CD14-positive monocyte (primary cell): ENCODE measurements at regions not wholly inside any gene's neighbourhood (a gene's known extent, or its start where the extent isn't known, plus 50 kb on each side); places are given as distances from the start of the nearest gene placed in this dataset.

ENCODE experiments used
- DNase-seq, 3 donors: peaks; one replicate each; pipeline ENCODE4 v3.0.0-alpha.2; 2011 to 2022
- H2AFZ ChIP-seq: 2 replicates; pipeline ENCODE4 v1.6.0; 2012; ENCODE audit warnings: mild to moderate bottlenecking, low read depth, low read length, inconsistent platforms; ENCODE audit not compliant: insufficient read depth, poor library complexity, severe bottlenecking
- H3K27ac ChIP-seq, 2 donors: 1 replicate in 1 of 2; 2 replicates in 1 of 2; pipeline ENCODE4 v1.5.1; 2012 to 2013; ENCODE audit warnings: low read length in 2 of 2, control low read depth in 1 of 2, inconsistent platforms in 1 of 2, low read depth in 1 of 2, mild to moderate bottlenecking in 1 of 2
- H3K27me3 ChIP-seq, 2 donors: one replicate each; pipeline versions ENCODE4 v1.6.0 to v1.6.1; 2011 to 2013; ENCODE audit warnings: low read length in 2 of 2; ENCODE audit not compliant: control insufficient read depth in 2 of 2, insufficient read depth in 2 of 2
- H3K36me3 ChIP-seq, 2 donors: replicated peaks in 1 of 2; 1 replicate in 1 of 2; 2 replicates in 1 of 2; pipeline versions ENCODE4 v1.5.1 to v1.6.1; 2012 to 2013; ENCODE audit warnings: low read length in 2 of 2, control low read depth in 1 of 2, inconsistent platforms in 1 of 2, mild to moderate bottlenecking in 1 of 2; ENCODE audit not compliant: insufficient read depth in 2 of 2, control insufficient read depth in 1 of 2
- H3K4me1 ChIP-seq, 2 donors: 1 replicate in 1 of 2; 2 replicates in 1 of 2; pipeline versions ENCODE4 v1.5.1 to v1.6.1; 2012 to 2013; ENCODE audit warnings: low read length in 2 of 2, control low read depth in 1 of 2, inconsistent platforms in 1 of 2, mild to moderate bottlenecking in 1 of 2, moderate library complexity in 1 of 2; ENCODE audit not compliant: insufficient read depth in 2 of 2, control insufficient read depth in 1 of 2
- H3K4me2 ChIP-seq: replicated peaks from 2 replicates; pipeline ENCODE3; 2012; ENCODE audit warnings: low read length, moderate library complexity, mild to moderate bottlenecking; ENCODE audit not compliant: poor library complexity, severe bottlenecking; ENCODE audit errors: extremely low read depth
- H3K4me3 ChIP-seq, 3 experiments: fragments of 200-600 bp in 1 of 3; sonication (generic) in 1 of 3; replicated peaks in 1 of 3; 1 replicate in 2 of 3; 2 replicates in 1 of 3; pipeline ENCODE4 v1.5.1; 2011 to 2013; ENCODE audit warnings: low read length in 3 of 3, mild to moderate bottlenecking in 3 of 3, control low read depth in 2 of 3, low read depth in 2 of 3, inconsistent platforms in 1 of 3, moderate library complexity in 1 of 3
- H3K79me2 ChIP-seq: 2 replicates; pipeline ENCODE4 v1.6.0; 2012; ENCODE audit warnings: mild to moderate bottlenecking, control low read depth, inconsistent platforms, low read length, moderate library complexity; ENCODE audit not compliant: insufficient read depth
- H3K9ac ChIP-seq: 2 replicates; pipeline ENCODE4 v1.6.0; 2017; ENCODE audit warnings: low read length, mild to moderate bottlenecking; ENCODE audit not compliant: insufficient read depth, poor library complexity, severe bottlenecking
- H3K9me3 ChIP-seq, 2 donors: replicated peaks in 1 of 2; 1 replicate in 1 of 2; 2 replicates in 1 of 2; pipeline versions ENCODE4 v1.5.1 to v1.6.1; 2012 to 2013; ENCODE audit warnings: low read length in 2 of 2, control low read depth in 1 of 2; ENCODE audit not compliant: control insufficient read depth in 1 of 2, insufficient read depth in 1 of 2
- H4K20me1 ChIP-seq: 2 replicates; pipeline ENCODE4 v1.6.0; 2012; ENCODE audit warnings: mild to moderate bottlenecking, low read length, control low read depth, moderate library complexity; ENCODE audit not compliant: insufficient read depth
- H3K27ac Mint-ChIP-seq, 7 donors: one replicate each; pipeline ENCODE4 v1.8.0; 2020; ENCODE audit warnings: mild to moderate bottlenecking in 7 of 7, mixed read lengths in 7 of 7, moderate library complexity in 6 of 7, inconsistent platforms in 2 of 7
- H3K27me3 Mint-ChIP-seq, 3 donors: one replicate each; pipeline ENCODE4 v1.8.0; 2021 to 2022; ENCODE audit warnings: low read depth in 3 of 3, mild to moderate bottlenecking in 3 of 3, mixed read lengths in 3 of 3, moderate library complexity in 3 of 3, inconsistent platforms in 1 of 3
- H3K36me3 Mint-ChIP-seq, 2 donors: one replicate each; pipeline ENCODE4 v1.8.0; 2020; ENCODE audit warnings: mixed read lengths in 2 of 2, inconsistent platforms in 1 of 2, mild to moderate bottlenecking in 1 of 2
- H3K4me1 Mint-ChIP-seq: one replicate; pipeline ENCODE4 v1.8.0; 2020; ENCODE audit warnings: mild to moderate bottlenecking, mixed read lengths
- H3K4me3 Mint-ChIP-seq, 2 donors: one replicate each; pipeline ENCODE4 v1.8.0; 2020; ENCODE audit warnings: mild to moderate bottlenecking in 2 of 2, mixed read lengths in 2 of 2, moderate library complexity in 1 of 2
- H3K9me3 Mint-ChIP-seq, 7 donors: one replicate each; pipeline ENCODE4 v1.8.0; 2020 to 2022; ENCODE audit warnings: mixed read lengths in 7 of 7, mild to moderate bottlenecking in 6 of 7, moderate library complexity in 6 of 7, inconsistent platforms in 2 of 7
- WGBS: methylation state at CpG from one replicate; pipeline ENCODE4 v1.1.5; 2013; ENCODE audit warnings: missing lambda C conversion rate; ENCODE audit not compliant: insufficient coverage; 5-methylcytosine and 5-hydroxymethylcytosine counted together
- intact Hi-C, 2 donors: fragments of 100-400 bp; cut with micrococcal nuclease; formaldehyde crosslinking; loops; one replicate each; pipeline versions ENCODE4 v1.15.0 to v1.15.1; 2023
- TF ChIP-seq, protein P1 (sequence below): fragments of 200-600 bp; IDR thresholded peaks from one replicate; pipeline ENCODE4 v1.8.0; 2022; ENCODE audit warnings: antibody characterized with exemption, mild to moderate bottlenecking

DNA sequence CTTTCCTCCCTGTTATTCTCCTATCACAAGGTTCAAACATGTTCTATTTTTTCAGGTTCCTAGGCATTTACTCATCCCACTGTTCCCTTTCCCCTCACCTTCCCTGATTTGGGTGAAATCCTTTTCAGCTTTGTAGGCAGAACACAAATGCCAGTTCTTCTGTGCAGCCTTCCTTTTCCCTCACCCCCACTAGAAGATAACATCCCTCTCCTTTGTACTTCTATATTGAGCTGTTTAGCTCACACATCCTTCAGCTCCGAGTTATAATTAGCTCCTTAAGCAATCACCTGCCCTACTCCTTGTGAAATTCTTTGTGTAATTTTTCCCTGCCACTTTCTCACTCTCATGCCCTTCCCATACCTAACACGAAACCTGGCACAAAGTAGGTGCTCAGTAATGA is 240.9 kb downstream of the AR start:
- no peak for DNase-seq
- no CpG with 5 or more reads among the region's 2 CpGs for WGBS
- no peaks in the 10 kb centered on the region for H3K79me2 ChIP-seq
- H3K9me3 ChIP-seq = no peaks in the 10 kb centered on the region
- no peaks in the 10 kb centered on the region for H3K36me3 Mint-ChIP-seq
- no peaks in the 10 kb centered on the region for H3K9me3 Mint-ChIP-seq
- no peak overlapping the region for H3K9ac ChIP-seq
- H3K4me2 ChIP-seq = no peak overlapping the region
- H4K20me1 ChIP-seq = no peaks in the 10 kb centered on the region
- H3K27ac ChIP-seq = no peak overlapping the region
- H3K4me1 Mint-ChIP-seq = peaks cover 20% of the 10 kb centered on the region
- no peaks in the 10 kb centered on the region for H3K27me3 ChIP-seq
- peaks cover 0 to 2% (median 0%) of the 10 kb centered on the region in 3 donors for H3K27me3 Mint-ChIP-seq
- TF ChIP-seq, protein P1, sequence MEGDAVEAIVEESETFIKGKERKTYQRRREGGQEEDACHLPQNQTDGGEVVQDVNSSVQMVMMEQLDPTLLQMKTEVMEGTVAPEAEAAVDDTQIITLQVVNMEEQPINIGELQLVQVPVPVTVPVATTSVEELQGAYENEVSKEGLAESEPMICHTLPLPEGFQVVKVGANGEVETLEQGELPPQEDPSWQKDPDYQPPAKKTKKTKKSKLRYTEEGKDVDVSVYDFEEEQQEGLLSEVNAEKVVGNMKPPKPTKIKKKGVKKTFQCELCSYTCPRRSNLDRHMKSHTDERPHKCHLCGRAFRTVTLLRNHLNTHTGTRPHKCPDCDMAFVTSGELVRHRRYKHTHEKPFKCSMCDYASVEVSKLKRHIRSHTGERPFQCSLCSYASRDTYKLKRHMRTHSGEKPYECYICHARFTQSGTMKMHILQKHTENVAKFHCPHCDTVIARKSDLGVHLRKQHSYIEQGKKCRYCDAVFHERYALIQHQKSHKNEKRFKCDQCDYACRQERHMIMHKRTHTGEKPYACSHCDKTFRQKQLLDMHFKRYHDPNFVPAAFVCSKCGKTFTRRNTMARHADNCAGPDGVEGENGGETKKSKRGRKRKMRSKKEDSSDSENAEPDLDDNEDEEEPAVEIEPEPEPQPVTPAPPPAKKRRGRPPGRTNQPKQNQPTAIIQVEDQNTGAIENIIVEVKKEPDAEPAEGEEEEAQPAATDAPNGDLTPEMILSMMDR = no peak
- no peak overlapping the region for H3K27ac Mint-ChIP-seq
- H2AFZ ChIP-seq = no peak overlapping the region
- intact Hi-C loops = no loop called here
- peaks cover 19 to 28% of the 10 kb centered on the region in 2 donors for H3K4me1 ChIP-seq
- H3K36me3 ChIP-seq = no peaks in the 10 kb centered on the region
- H3K4me3 ChIP-seq = no peak overlapping the region
- no peak overlapping the region for H3K4me3 Mint-ChIP-seq

DNA sequence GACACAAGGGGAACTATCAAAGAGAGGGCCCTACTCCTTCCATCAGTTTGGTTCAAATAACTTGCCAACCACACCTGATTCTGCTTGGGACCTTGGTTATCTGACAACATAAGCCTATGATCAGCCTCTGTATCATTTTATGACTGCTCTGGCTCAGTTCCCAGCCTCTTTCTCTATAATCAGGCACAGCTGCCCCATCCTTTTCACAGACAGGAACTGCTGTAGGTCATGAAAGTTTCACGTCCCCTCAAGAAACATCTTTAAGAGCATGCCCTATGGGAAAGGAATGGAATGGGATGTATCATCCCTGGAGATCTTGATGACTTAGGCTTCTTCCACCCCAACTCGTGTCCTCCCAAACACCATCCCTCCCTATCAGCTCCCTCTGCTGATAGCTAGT is 243.4 kb downstream of the AR start:
- WGBS = no CpG with 5 or more reads among the region's 2 CpGs
- H3K4me3 Mint-ChIP-seq = no peak overlapping the region
- no peaks in the 10 kb centered on the region for H3K36me3 ChIP-seq
- H3K4me3 ChIP-seq = no peak overlapping the region
- no peak for DNase-seq
- TF ChIP-seq, protein P1 = no peak
- no peaks in the 10 kb centered on the region for H3K27me3 Mint-ChIP-seq
- H3K4me1 ChIP-seq = peaks cover 0 to 8% of the 10 kb centered on the region in 2 donors
- no peaks in the 10 kb centered on the region for H3K27me3 ChIP-seq
- H3K9me3 ChIP-seq = no peaks in the 10 kb centered on the region
- no peaks in the 10 kb centered on the region for H3K4me1 Mint-ChIP-seq
- no peaks in the 10 kb centered on the region for H3K79me2 ChIP-seq
- no peak overlapping the region for H3K9ac ChIP-seq
- H3K9me3 Mint-ChIP-seq = no peaks in the 10 kb centered on the region
- intact Hi-C loops = no loop called here
- H3K4me2 ChIP-seq = no peak overlapping the region
- no peak overlapping the region for H3K27ac Mint-ChIP-seq
- no peaks in the 10 kb centered on the region for H3K36me3 Mint-ChIP-seq
- H4K20me1 ChIP-seq = no peaks in the 10 kb centered on the region
- no peak overlapping the region for H2AFZ ChIP-seq
- H3K27ac ChIP-seq = no peak overlapping the region
